ENCODE measurements at regions not wholly inside any gene's neighbourhood (a gene's known extent, or its start where the extent isn't known, plus 50 kb on each side); places are given as distances from the start of the nearest gene placed in this dataset.
A peak's percentile ranks its signal among the peaks of the same experiment; 100 is the strongest.

DNA sequence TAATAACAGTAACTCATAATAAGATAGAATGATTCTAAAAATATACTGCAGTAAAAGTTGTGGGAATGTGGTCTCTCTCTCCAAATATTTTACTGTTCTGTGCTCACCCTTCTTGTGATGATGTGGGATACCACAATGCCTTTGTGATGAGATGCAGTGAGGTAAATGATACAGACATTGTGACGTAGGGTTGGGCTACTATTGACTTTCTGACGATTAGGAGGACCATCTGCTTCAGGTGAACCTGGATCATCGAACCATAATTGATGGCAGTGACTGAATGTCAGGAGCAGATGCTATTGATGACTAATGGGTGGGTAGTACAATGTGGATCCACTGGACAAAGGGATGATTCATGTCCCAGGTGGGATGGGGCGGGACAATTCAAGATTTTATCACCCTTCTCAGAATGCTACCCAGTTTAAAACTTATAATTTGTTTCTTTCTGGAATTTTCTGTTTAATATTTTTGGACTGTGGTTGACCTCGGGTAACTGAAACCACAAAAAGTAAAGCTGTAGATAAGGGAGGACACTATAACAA is 73.9 kb upstream of the ARMC3 start:
- 89% methylated on average over 4 of the region's 5 CpGs for WGBS
- no peak overlapping the region for H3K4ac ChIP-seq (ENCODE audit: low read depth in 1 of 2, low read length in 2 of 2)
- H2AK5ac ChIP-seq (ENCODE audit: low read length, severe bottlenecking), result no peak overlapping the region
- no peak for DNase-seq
- H4K8ac ChIP-seq (ENCODE audit: low read length), result no peak overlapping the region
- H3K23ac ChIP-seq (ENCODE audit: low read length in 2 of 2), result no peak overlapping the region
- H2BK120ac ChIP-seq (ENCODE audit: low read depth, low read length), result no peak overlapping the region
- H3K27ac ChIP-seq (ENCODE audit: low read length, poor library complexity, severe bottlenecking), result no peak overlapping the region
- no peak overlapping the region for H3K4me3 ChIP-seq (ENCODE audit: insufficient read depth in 1 of 2, low read depth in 1 of 2, low read length in 2 of 2)
- peak overlapping the region in 1 of 2 experiments; percentile 12 for H2BK12ac ChIP-seq (ENCODE audit: low read length in 2 of 2)
- H2AFZ ChIP-seq (ENCODE audit: low read depth, low read length), result no peak overlapping the region
- no peak overlapping the region for H2BK15ac ChIP-seq (ENCODE audit: low read depth, poor library complexity, severe bottlenecking)
- no peaks in the 10 kb centered on the region for H3K79me1 ChIP-seq (replicated peaks; ENCODE audit: low read length, poor library complexity, severe bottlenecking)
- H3K9ac ChIP-seq (ENCODE audit: low read length), result no peak overlapping the region
- no peaks in the 10 kb centered on the region for H3K36me3 ChIP-seq (ENCODE audit: control insufficient read depth in 1 of 2, insufficient read depth in 2 of 2, low read depth in 1 of 2, low read length in 2 of 2)
- no peak overlapping the region for H4K91ac ChIP-seq (ENCODE audit: low read length)
- H3K4me1 ChIP-seq (ENCODE audit: control insufficient read depth, insufficient read depth, low read depth, low read length), result no peaks in the 10 kb centered on the region
- H3K4me2 ChIP-seq (ENCODE audit: low read length, poor library complexity, severe bottlenecking), result no peak overlapping the region
- no peak overlapping the region for H2BK5ac ChIP-seq (ENCODE audit: low read depth, low read length, poor library complexity, severe bottlenecking)
- H3K14ac ChIP-seq (ENCODE audit: low read length in 2 of 2), result no peak overlapping the region
- no peaks in the 10 kb centered on the region for H3K27me3 ChIP-seq (ENCODE audit: control insufficient read depth in 1 of 2, insufficient read depth in 1 of 2, low read length in 2 of 2)
- no peaks in the 10 kb centered on the region for H3K9me3 ChIP-seq (ENCODE audit: control insufficient read depth, low read length)
- peak overlapping the region in 1 of 2 experiments; percentile 64 for H3K18ac ChIP-seq (ENCODE audit: low read depth in 1 of 2, low read length in 2 of 2)

DNA sequence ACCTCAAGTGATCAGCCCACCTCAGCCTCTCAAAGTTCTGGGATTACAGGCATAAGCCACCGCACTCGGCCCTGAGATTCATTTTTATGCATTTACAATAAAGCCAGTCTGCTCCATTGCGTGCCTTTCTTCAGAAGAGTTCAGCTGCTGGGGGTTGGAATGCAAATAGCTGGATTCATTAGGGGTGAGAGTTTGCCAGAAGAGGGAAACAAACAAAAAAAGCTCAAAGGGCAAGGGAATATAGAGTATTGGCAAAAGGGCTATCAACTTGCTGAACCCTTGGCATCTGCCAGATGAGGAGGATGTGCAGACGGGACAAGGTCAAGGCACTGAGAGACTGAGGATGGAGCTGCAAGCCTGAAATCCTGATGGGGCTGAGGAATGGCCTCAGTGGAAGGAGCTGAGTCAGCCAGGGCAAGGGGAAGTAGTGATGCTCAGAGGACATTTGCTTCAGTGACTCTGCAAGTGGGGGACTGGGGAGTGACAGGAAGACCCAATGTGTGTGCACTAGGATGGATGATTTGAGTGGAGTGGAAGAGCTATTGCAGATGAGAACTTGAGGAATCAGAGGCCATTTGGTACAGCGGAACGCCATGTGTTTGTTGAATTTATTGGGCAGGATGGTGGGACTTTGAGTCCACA is 75.0 kb upstream of the ARMC3 start:
- WGBS, result 92% methylated on average over 6 of the region's 6 CpGs
- no peak overlapping the region for H4K91ac ChIP-seq (ENCODE audit: low read length)
- no peaks in the 10 kb centered on the region for H3K36me3 ChIP-seq (ENCODE audit: control insufficient read depth in 1 of 2, insufficient read depth in 2 of 2, low read depth in 1 of 2, low read length in 2 of 2)
- H2AFZ ChIP-seq (ENCODE audit: low read depth, low read length), result no peak overlapping the region
- H2AK5ac ChIP-seq (ENCODE audit: low read length, severe bottlenecking), result no peak overlapping the region
- no peak overlapping the region for H3K4me2 ChIP-seq (ENCODE audit: low read length, poor library complexity, severe bottlenecking)
- H3K14ac ChIP-seq (ENCODE audit: low read length in 2 of 2), result no peak overlapping the region
- DNase-seq, result no peak
- H3K4ac ChIP-seq (ENCODE audit: low read depth in 1 of 2, low read length in 2 of 2), result no peak overlapping the region
- no peak overlapping the region for H2BK120ac ChIP-seq (ENCODE audit: low read depth, low read length)
- no peak overlapping the region for H4K8ac ChIP-seq (ENCODE audit: low read length)
- H3K4me1 ChIP-seq (ENCODE audit: control insufficient read depth, insufficient read depth, low read depth, low read length), result no peaks in the 10 kb centered on the region
- H2BK15ac ChIP-seq (ENCODE audit: low read depth, poor library complexity, severe bottlenecking), result no peak overlapping the region
- H3K27ac ChIP-seq (ENCODE audit: low read length, poor library complexity, severe bottlenecking), result no peak overlapping the region
- no peak overlapping the region for H2BK5ac ChIP-seq (ENCODE audit: low read depth, low read length, poor library complexity, severe bottlenecking)
- no peaks in the 10 kb centered on the region for H3K27me3 ChIP-seq (ENCODE audit: control insufficient read depth in 1 of 2, insufficient read depth in 1 of 2, low read length in 2 of 2)
- H3K4me3 ChIP-seq (ENCODE audit: insufficient read depth in 1 of 2, low read depth in 1 of 2, low read length in 2 of 2), result no peak overlapping the region
- no peak overlapping the region for H2BK12ac ChIP-seq (ENCODE audit: low read length in 2 of 2)
- no peak overlapping the region for H3K18ac ChIP-seq (ENCODE audit: low read depth in 1 of 2, low read length in 2 of 2)
- no peaks in the 10 kb centered on the region for H3K79me1 ChIP-seq (replicated peaks; ENCODE audit: low read length, poor library complexity, severe bottlenecking)
- H3K9me3 ChIP-seq (ENCODE audit: control insufficient read depth, low read length), result no peaks in the 10 kb centered on the region
- no peak overlapping the region for H3K23ac ChIP-seq (ENCODE audit: low read length in 2 of 2)
- no peak overlapping the region for H3K9ac ChIP-seq (ENCODE audit: low read length)

DNA sequence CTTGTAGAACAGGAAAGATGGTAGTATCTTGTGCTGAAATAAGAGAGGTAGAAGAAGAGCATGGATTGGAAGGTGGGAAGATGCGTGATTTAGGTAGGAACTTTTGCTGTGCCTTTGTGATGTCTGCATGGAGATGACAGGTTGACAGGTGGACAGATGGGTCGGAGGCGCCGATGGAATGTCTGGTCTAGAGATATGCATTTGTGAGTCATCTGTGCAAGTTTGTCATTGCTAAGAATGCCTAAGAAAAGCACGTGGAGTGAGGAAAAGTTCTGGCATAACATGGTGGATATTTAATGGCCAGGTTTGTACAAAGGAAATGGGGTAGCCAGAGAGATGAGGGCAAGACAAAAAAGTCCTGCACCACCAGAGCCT is 76.0 kb upstream of the ARMC3 start:
- Histone ChIP-seq H3K23ac (ENCODE audit: low read length in 2 of 2) (no peak overlapping the region), H2BK120ac (ENCODE audit: low read depth, low read length) (no peak overlapping the region), H3K14ac (ENCODE audit: low read length in 2 of 2) (no peak overlapping the region), H3K4me2 (ENCODE audit: low read length, poor library complexity, severe bottlenecking) (no peak overlapping the region), H4K8ac (ENCODE audit: low read length) (no peak overlapping the region), H2AK5ac (ENCODE audit: low read length, severe bottlenecking) (no peak overlapping the region), H4K91ac (ENCODE audit: low read length) (no peak overlapping the region), H3K79me1 (replicated peaks; ENCODE audit: low read length, poor library complexity, severe bottlenecking) (no peaks in the 10 kb centered on the region), H3K4me3 (ENCODE audit: insufficient read depth in 1 of 2, low read depth in 1 of 2, low read length in 2 of 2) (no peak overlapping the region), H2AFZ (ENCODE audit: low read depth, low read length) (no peak overlapping the region), H3K27me3 (ENCODE audit: control insufficient read depth in 1 of 2, insufficient read depth in 1 of 2, low read length in 2 of 2) (no peaks in the 10 kb centered on the region), H3K9ac (ENCODE audit: low read length) (no peak overlapping the region), H3K27ac (ENCODE audit: low read length, poor library complexity, severe bottlenecking) (no peak overlapping the region), H3K9me3 (ENCODE audit: control insufficient read depth, low read length) (no peaks in the 10 kb centered on the region), H2BK12ac (ENCODE audit: low read length in 2 of 2) (no peak overlapping the region), H3K36me3 (ENCODE audit: control insufficient read depth in 1 of 2, insufficient read depth in 2 of 2, low read depth in 1 of 2, low read length in 2 of 2) (no peaks in the 10 kb centered on the region), H3K4me1 (ENCODE audit: control insufficient read depth, insufficient read depth, low read depth, low read length) (no peaks in the 10 kb centered on the region), H3K18ac (ENCODE audit: low read depth in 1 of 2, low read length in 2 of 2) (no peak overlapping the region), H2BK15ac (ENCODE audit: low read depth, poor library complexity, severe bottlenecking) (no peak overlapping the region), H3K4ac (ENCODE audit: low read depth in 1 of 2, low read length in 2 of 2) (no peak overlapping the region), H2BK5ac (ENCODE audit: low read depth, low read length, poor library complexity, severe bottlenecking) (no peak overlapping the region)
- no peak for DNase-seq
- 76% methylated on average over 5 of the region's 5 CpGs for WGBS

DNA sequence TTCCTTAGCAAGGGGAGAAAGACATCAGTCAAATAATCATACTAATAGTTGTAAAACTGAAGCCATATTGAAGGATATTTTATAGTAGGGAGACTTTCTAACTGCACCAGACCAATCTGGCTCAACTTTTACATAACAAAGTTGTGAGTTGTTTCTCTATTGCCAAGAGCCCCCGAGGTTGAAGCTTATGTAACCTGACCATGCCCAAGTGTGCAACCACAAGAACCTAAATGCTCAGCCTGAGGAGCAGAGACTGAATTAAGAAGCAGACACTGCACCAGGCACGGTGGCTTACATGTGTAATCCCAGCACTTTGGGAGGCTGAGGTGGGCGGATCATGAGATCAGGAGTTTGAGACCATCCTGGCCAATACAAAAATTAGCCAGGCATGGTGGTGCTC is 77.3 kb upstream of the ARMC3 start:
- no peak for DNase-seq
- Histone ChIP-seq H3K14ac (ENCODE audit: low read length in 2 of 2) (no peak overlapping the region), H4K8ac (ENCODE audit: low read length) (no peak overlapping the region), H2AFZ (ENCODE audit: low read depth, low read length) (no peak overlapping the region), H3K27me3 (ENCODE audit: control insufficient read depth in 1 of 2, insufficient read depth in 1 of 2, low read length in 2 of 2) (no peaks in the 10 kb centered on the region), H3K9me3 (ENCODE audit: control insufficient read depth, low read length) (no peaks in the 10 kb centered on the region), H2BK15ac (ENCODE audit: low read depth, poor library complexity, severe bottlenecking) (no peak overlapping the region), H3K4ac (ENCODE audit: low read depth in 1 of 2, low read length in 2 of 2) (no peak overlapping the region), H3K4me2 (ENCODE audit: low read length, poor library complexity, severe bottlenecking) (no peak overlapping the region), H3K18ac (ENCODE audit: low read depth in 1 of 2, low read length in 2 of 2) (no peak overlapping the region), H2BK5ac (ENCODE audit: low read depth, low read length, poor library complexity, severe bottlenecking) (no peak overlapping the region), H2BK12ac (ENCODE audit: low read length in 2 of 2) (peak overlapping the region in 1 of 2 experiments; percentile 17), H2AK5ac (ENCODE audit: low read length, severe bottlenecking) (no peak overlapping the region), H3K4me1 (ENCODE audit: control insufficient read depth, insufficient read depth, low read depth, low read length) (no peaks in the 10 kb centered on the region), H2BK120ac (ENCODE audit: low read depth, low read length) (no peak overlapping the region), H3K9ac (ENCODE audit: low read length) (no peak overlapping the region), H3K4me3 (ENCODE audit: insufficient read depth in 1 of 2, low read depth in 1 of 2, low read length in 2 of 2) (no peak overlapping the region), H3K23ac (ENCODE audit: low read length in 2 of 2) (no peak overlapping the region), H3K79me1 (replicated peaks; ENCODE audit: low read length, poor library complexity, severe bottlenecking) (no peaks in the 10 kb centered on the region), H3K36me3 (ENCODE audit: control insufficient read depth in 1 of 2, insufficient read depth in 2 of 2, low read depth in 1 of 2, low read length in 2 of 2) (no peaks in the 10 kb centered on the region), H4K91ac (ENCODE audit: low read length) (no peak overlapping the region), H3K27ac (ENCODE audit: low read length, poor library complexity, severe bottlenecking) (no peak overlapping the region)
- 81% methylated on average over 3 of the region's 3 CpGs for WGBS

Data from mesenchymal stem cell (in vitro differentiated cells and primary cell).